SK-N-SH (cell line): ENCODE measurements at regions not wholly inside any gene's neighbourhood (a gene's known extent, or its start where the extent isn't known, plus 50 kb on each side); places are given as distances from the start of the nearest gene placed in this dataset.

Experiments used
- CTCF ChIA-PET: fragments of 300-600, 350-600 bp; formaldehyde crosslinking; extraction: SDS; loops from one replicate; lab custom pipeline; 2021; lab: Yijun Ruan, JAX
- POLR2A ChIA-PET: fragments of 350-600 bp; sonication (Branson Sonifier 250); formaldehyde crosslinking; extraction: SDS; loops from one replicate; lab custom pipeline; 2020; ENCODE audit warnings: antibody characterized with exemption, inconsistent platforms; lab: Yijun Ruan, JAX
- DNase-seq: peaks from one replicate; pipeline ENCODE4 v3.0.0; 2012
- H2AFZ ChIP-seq: fragments of 200-600 bp; sonication (generic); 2 replicates; pipeline ENCODE4 v1.8.1; 2016; ENCODE audit warnings: antibody characterized with exemption, mild to moderate bottlenecking, low read depth
- H3F3A ChIP-seq: fragments of 200-600 bp; sonication (generic); replicated peaks from 2 replicates; pipeline ENCODE3; 2016; ENCODE audit warnings: antibody characterized with exemption, mild to moderate bottlenecking; ENCODE audit not compliant: insufficient read depth
- H3K27ac ChIP-seq, 2 experiments: fragments of 200-500 bp in 1 of 2; fragments of 200-600 bp in 1 of 2; sonication (Bioruptor generic) in 1 of 2; sonication (generic), shearing (Covaris generic) in 1 of 2; 2 replicates each; pipeline versions ENCODE4 v1.5.1 to v1.6.1; 2014 to 2016; ENCODE audit warnings: low read depth in 2 of 2, inconsistent platforms in 1 of 2, low read length in 1 of 2, mild to moderate bottlenecking in 1 of 2, mixed read lengths in 1 of 2
- H3K27me3 ChIP-seq: fragments of 200-600 bp; sonication (generic), shearing (Covaris generic); 2 replicates; pipeline ENCODE4 v1.6.1; 2016; ENCODE audit warnings: mixed run types; ENCODE audit not compliant: insufficient read depth
- H3K36me3 ChIP-seq, 2 experiments: fragments of 200-500 bp in 1 of 2; fragments of 200-600 bp in 1 of 2; sonication (Bioruptor generic) in 1 of 2; sonication (generic) in 1 of 2; replicated peaks in 1 of 2; 2 replicates each; pipeline versions ENCODE3 to v1.5.1; 2014 to 2016; ENCODE audit warnings: low read length in 1 of 2, mild to moderate bottlenecking in 1 of 2; ENCODE audit not compliant: insufficient read depth in 2 of 2, control insufficient read depth in 1 of 2
- H3K4me1 ChIP-seq, 2 experiments: fragments of 200-500 bp in 1 of 2; fragments of 200-600 bp in 1 of 2; sonication (Bioruptor generic) in 1 of 2; sonication (generic), shearing (Covaris generic) in 1 of 2; 2 replicates each; pipeline versions ENCODE4 v1.5.1 to v1.6.1; 2014 to 2016; ENCODE audit warnings: low read depth in 1 of 2, low read length in 1 of 2, mixed run types in 1 of 2; ENCODE audit not compliant: insufficient read depth in 2 of 2, control insufficient read depth in 1 of 2
- H3K4me2 ChIP-seq: fragments of 200-600 bp; sonication (generic), shearing (Covaris generic); 2 replicates; pipeline ENCODE4 v1.6.1; 2017; ENCODE audit warnings: mixed run types
- H3K4me3 ChIP-seq, 2 experiments: fragments of 200-500 bp in 1 of 2; fragments of 200-600 bp in 1 of 2; sonication (Bioruptor generic) in 1 of 2; sonication (generic), shearing (Covaris generic) in 1 of 2; 2 replicates each; pipeline versions ENCODE4 v1.5.1 to v1.8.1; 2014 to 2016; ENCODE audit warnings: low read depth in 2 of 2, inconsistent platforms in 1 of 2, low read length in 1 of 2, mild to moderate bottlenecking in 1 of 2, mixed read lengths in 1 of 2, moderate library complexity in 1 of 2
- H3K79me2 ChIP-seq: fragments of 200-600 bp; sonication (generic); 2 replicates; pipeline ENCODE4 v1.8.1; 2017; ENCODE audit warnings: mild to moderate bottlenecking; ENCODE audit not compliant: insufficient read depth
- H3K9ac ChIP-seq: fragments of 200-600 bp; sonication (generic); 2 replicates; pipeline ENCODE4 v1.6.1; 2017; ENCODE audit warnings: mixed run types
- H3K9me2 ChIP-seq: fragments of 200-600 bp; sonication (generic); 2 replicates; pipeline ENCODE4 v1.6.1; 2017; ENCODE audit warnings: mixed run types
- H3K9me3 ChIP-seq: fragments of 200-600 bp; sonication (generic); 2 replicates; pipeline ENCODE4 v1.6.1; 2017; ENCODE audit warnings: mixed run types, mild to moderate bottlenecking, moderate library complexity
- H4K20me1 ChIP-seq: fragments of 200-600 bp; sonication (generic); 2 replicates; pipeline ENCODE4 v1.6.1; 2017; ENCODE audit warnings: mild to moderate bottlenecking, mixed run types; ENCODE audit not compliant: insufficient read depth
- CHD2 ChIP-seq: fragments of 150-350 bp; IDR thresholded peaks from 2 replicates; pipeline ENCODE4 v1.6.1; 2018; ENCODE audit warnings: low read length; ENCODE audit not compliant: partially characterized antibody
- EP300 ChIP-seq, 2 experiments: IDR thresholded peaks; 2 replicates each; pipeline versions ENCODE4 v1.4.0 to v1.6.1; 2012; ENCODE audit warnings: borderline replicate concordance in 1 of 2, low read depth in 1 of 2, low read length in 1 of 2
- EZH2phosphoT487 ChIP-seq: fragments of 200-600 bp; sonication (generic); IDR thresholded peaks from 2 replicates; pipeline ENCODE4 v1.6.1; 2017; ENCODE audit warnings: low read depth, mixed run types, mild to moderate bottlenecking, antibody characterized with exemption, moderate library complexity, borderline replicate concordance
- FOXJ3 ChIP-seq: sonication (generic); formaldehyde crosslinking; IDR thresholded peaks from 2 replicates; pipeline ENCODE4 v1.5.1; 2020; ENCODE audit warnings: mild to moderate bottlenecking, missing genetic modification reagents
- FOXM1 ChIP-seq: IDR thresholded peaks from 2 replicates; pipeline ENCODE4 v1.4.0; 2012; ENCODE audit warnings: low read depth, mild to moderate bottlenecking
- GABPA ChIP-seq: IDR thresholded peaks from 2 replicates; pipeline ENCODE4 v1.4.0; 2012; ENCODE audit warnings: low read depth, mild to moderate bottlenecking
- GATA2 ChIP-seq: sonication (generic); formaldehyde crosslinking; IDR thresholded peaks from 2 replicates; pipeline ENCODE4 v1.5.0; 2020; ENCODE audit warnings: mild to moderate bottlenecking, missing genetic modification reagents
- MXI1 ChIP-seq: IDR thresholded peaks from 2 replicates; pipeline ENCODE4 v1.6.1; 2012; ENCODE audit warnings: mild to moderate bottlenecking, low read depth, low read length, improper control_type of control experiment
- NRF1 ChIP-seq: IDR thresholded peaks from 2 replicates; pipeline ENCODE4 v1.6.1; 2012; ENCODE audit warnings: low read depth, mild to moderate bottlenecking, low read length
- RFX5 ChIP-seq: IDR thresholded peaks from 2 replicates; pipeline ENCODE4 v1.6.1; 2012; ENCODE audit warnings: mild to moderate bottlenecking, improper control_type of control experiment, low read length
- SIN3A ChIP-seq: IDR thresholded peaks from 2 replicates; pipeline ENCODE4 v1.6.1; 2012; ENCODE audit warnings: low read depth, mild to moderate bottlenecking, low read length, moderate library complexity, borderline replicate concordance
- TCF12 ChIP-seq: IDR thresholded peaks from 2 replicates; pipeline ENCODE4 v1.4.0; 2012
- TEAD4 ChIP-seq: IDR thresholded peaks from 2 replicates; pipeline ENCODE4 v1.4.0; 2012; ENCODE audit warnings: mild to moderate bottlenecking, borderline replicate concordance; ENCODE audit not compliant: insufficient read depth
- YY1 ChIP-seq: IDR thresholded peaks from 2 replicates; pipeline ENCODE4 v1.4.0; 2012; ENCODE audit warnings: low read depth, mild to moderate bottlenecking
- WGBS: methylation state at CpG from one replicate; pipeline ENCODE4 v1.1.6; 2017; ENCODE audit warnings: low lambda C conversion rate; 5-methylcytosine and 5-hydroxymethylcytosine counted together
- TF ChIP-seq, protein P1 (sequence below): IDR thresholded peaks from 2 replicates; pipeline ENCODE4 v1.4.0; 2012; ENCODE audit warnings: low read depth, borderline replicate concordance
- TF ChIP-seq, protein P2 (sequence below): fragments of 150-350 bp; IDR thresholded peaks from 2 replicates; pipeline ENCODE4 v1.6.1; 2016; ENCODE audit warnings: mild to moderate bottlenecking, low read depth, low read length
- TF ChIP-seq, protein P3 (sequence below): IDR thresholded peaks from 2 replicates; pipeline ENCODE4 v1.4.0; 2012; ENCODE audit warnings: low read depth

DNA sequence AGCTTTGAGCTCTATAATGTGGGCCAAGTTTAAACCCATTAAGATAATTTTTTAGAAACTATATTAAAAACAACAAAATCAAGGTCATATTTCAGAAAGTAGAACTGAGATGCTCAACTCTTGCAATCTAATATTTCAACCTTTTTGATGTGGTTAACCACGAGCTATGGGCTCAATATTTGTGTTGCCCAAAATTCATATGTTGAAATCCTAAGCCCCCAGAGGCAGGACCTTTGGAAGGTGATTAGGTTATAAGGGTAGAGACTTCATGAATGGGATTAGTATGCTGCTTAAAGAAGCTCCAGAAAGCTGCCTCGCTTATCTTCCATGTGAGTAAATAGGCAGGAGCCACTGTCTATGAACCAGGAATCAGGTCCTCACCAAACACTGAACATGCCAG, 284.4 kb downstream of the CRPPA start:
- Histone ChIP-seq H3F3A (no peaks in the 10 kb centered on the region), H3K9ac (no peak overlapping the region), H3K9me2 (no peaks in the 10 kb centered on the region), H3K27ac (no peak overlapping the region)
- no peak for TF ChIP-seq CHD2
- TF ChIP-seq FOXM1 = no peak
- TF ChIP-seq, protein P1, sequence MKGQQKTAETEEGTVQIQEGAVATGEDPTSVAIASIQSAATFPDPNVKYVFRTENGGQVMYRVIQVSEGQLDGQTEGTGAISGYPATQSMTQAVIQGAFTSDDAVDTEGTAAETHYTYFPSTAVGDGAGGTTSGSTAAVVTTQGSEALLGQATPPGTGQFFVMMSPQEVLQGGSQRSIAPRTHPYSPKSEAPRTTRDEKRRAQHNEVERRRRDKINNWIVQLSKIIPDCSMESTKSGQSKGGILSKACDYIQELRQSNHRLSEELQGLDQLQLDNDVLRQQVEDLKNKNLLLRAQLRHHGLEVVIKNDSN = no peak
- no peak for TF ChIP-seq GABPA
- no peak for TF ChIP-seq SIN3A
- no peak for TF ChIP-seq FOXJ3 (CRISPR knock-in tag)
- no peak for TF ChIP-seq YY1
- TF ChIP-seq GATA2 = no peak
- no peak for TF ChIP-seq TEAD4
- no peak for TF ChIP-seq MXI1
- TF ChIP-seq EZH2phosphoT487 = no peak
- TF ChIP-seq, protein P2, sequence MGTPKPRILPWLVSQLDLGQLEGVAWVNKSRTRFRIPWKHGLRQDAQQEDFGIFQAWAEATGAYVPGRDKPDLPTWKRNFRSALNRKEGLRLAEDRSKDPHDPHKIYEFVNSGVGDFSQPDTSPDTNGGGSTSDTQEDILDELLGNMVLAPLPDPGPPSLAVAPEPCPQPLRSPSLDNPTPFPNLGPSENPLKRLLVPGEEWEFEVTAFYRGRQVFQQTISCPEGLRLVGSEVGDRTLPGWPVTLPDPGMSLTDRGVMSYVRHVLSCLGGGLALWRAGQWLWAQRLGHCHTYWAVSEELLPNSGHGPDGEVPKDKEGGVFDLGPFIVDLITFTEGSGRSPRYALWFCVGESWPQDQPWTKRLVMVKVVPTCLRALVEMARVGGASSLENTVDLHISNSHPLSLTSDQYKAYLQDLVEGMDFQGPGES = no peak
- no peak for TF ChIP-seq NRF1
- TF ChIP-seq EP300 (IDR thresholded peaks at IDR 0.05; ENCODE audit: borderline replicate concordance in 1 of 2, low read depth in 1 of 2, low read length in 1 of 2) = no peak
- TF ChIP-seq, all 33 proteins: peak for 0
- 24% methylated on average over 2 of the region's 2 CpGs for WGBS
- Histone ChIP-seq H3K9me3 (no peaks in the 10 kb centered on the region), H3K4me1 (no peaks in the 10 kb centered on the region; a peak in 1 of 4 replicates), H3K4me2 (no peak overlapping the region), H3K36me3 (no peaks in the 10 kb centered on the region), H4K20me1 (no peaks in the 10 kb centered on the region), H3K4me3 (no peak overlapping the region), H2AFZ (no peak overlapping the region), H3K79me2 (no peaks in the 10 kb centered on the region), H3K27me3 (no peaks in the 10 kb centered on the region)
- POLR2A ChIA-PET = no interaction called here
- CTCF ChIA-PET = interaction anchor here (1.2 to 2.1 kb wide), 2 partner anchors 13 to 443 kb away, joined by 3 to 7 read pairs; no protein-coding TSS in a partner anchor
- DNase-seq = no peak

DNA sequence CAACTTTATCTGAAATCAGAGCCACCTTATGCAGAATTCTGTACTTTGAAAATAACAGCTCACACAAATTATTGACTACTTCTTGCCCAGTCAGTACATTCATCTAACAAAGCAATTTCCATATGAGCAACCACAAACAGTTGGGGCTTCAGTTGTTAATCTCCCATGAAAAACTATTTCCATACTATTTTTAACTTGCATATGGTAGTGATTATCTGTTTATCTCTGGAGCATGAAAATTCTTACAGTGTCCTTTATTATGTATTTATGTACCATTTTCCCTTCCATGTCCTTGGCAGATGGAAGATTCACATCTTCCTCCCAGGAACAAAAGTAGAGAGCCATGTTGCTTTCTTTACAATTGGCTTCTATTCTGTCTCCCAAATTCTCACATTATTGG, 285.7 kb downstream of the CRPPA start:
- Histone ChIP-seq H3K27me3 (no peaks in the 10 kb centered on the region), H3K9ac (no peak overlapping the region), H3K4me2 (no peak overlapping the region), H3K9me2 (no peaks in the 10 kb centered on the region), H3K4me3 (no peak overlapping the region), H3K79me2 (no peaks in the 10 kb centered on the region), H2AFZ (no peak overlapping the region), H3F3A (no peaks in the 10 kb centered on the region)
- POLR2A ChIA-PET = no interaction called here
- CTCF ChIA-PET = no interaction called here
- TF ChIP-seq, protein P3, sequence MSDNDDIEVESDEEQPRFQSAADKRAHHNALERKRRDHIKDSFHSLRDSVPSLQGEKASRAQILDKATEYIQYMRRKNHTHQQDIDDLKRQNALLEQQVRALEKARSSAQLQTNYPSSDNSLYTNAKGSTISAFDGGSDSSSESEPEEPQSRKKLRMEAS = no peak
- peak; percentile 29; the same call in 1 of the 2 replicates for TF ChIP-seq TCF12
- no peak for TF ChIP-seq RFX5
- TF ChIP-seq, all 33 proteins: peak for 1
- Histone ChIP-seq H3K9me3 (no peaks in the 10 kb centered on the region), H3K27ac (peak overlapping the region in 1 of 2 experiments; percentile 40; a peak in 1 of 4 replicates), H3K4me1 (peaks cover under 1 to 2% of the 10 kb centered on the region in 2 experiments; a peak in 3 of 4 replicates), H3K36me3 (no peaks in the 10 kb centered on the region), H4K20me1 (no peaks in the 10 kb centered on the region)
- no peak for DNase-seq
